ENCODE measurements at regions not wholly inside any gene's neighbourhood (a gene's known extent, or its start where the extent isn't known, plus 50 kb on each side); places are given as distances from the start of the nearest gene placed in this dataset.

DNA sequence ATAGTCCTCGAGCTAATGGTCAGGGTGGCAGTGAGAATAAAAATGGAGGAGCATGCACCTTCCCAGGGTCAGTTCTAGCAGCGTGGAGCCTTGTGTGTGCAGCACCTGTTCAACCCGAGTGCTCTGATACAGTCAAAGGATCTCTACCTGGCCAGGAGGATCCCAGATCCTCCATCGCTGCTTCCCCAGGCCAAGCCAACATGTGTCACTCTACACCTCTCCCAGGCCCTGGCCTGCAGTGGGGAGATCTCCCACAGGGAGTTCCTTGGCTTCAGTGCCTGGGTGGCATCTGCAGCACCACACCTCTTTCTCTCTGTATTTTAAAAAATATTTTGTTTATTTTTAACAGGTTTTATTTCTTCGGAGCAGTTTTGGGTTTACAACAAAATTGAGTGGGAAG is 414.8 kb upstream of the C2CD4B start:
- Mint-ChIP-seq H3K9me3 (ENCODE audit: low read depth, unreplicated experiment) (no peaks in the 10 kb centered on the region), H3K27ac (ENCODE audit: unreplicated experiment) (no peak overlapping the region), H3K36me3 (ENCODE audit: insufficient read depth, unreplicated experiment) (no peaks in the 10 kb centered on the region), H3K4me3 (ENCODE audit: low read depth, unreplicated experiment) (no peak overlapping the region), H3K27me3 (ENCODE audit: unreplicated experiment) (peaks cover 32% of the 10 kb centered on the region), H3K4me1 (ENCODE audit: low read depth, unreplicated experiment) (no peaks in the 10 kb centered on the region)
- TF ChIP-seq, protein P1, sequence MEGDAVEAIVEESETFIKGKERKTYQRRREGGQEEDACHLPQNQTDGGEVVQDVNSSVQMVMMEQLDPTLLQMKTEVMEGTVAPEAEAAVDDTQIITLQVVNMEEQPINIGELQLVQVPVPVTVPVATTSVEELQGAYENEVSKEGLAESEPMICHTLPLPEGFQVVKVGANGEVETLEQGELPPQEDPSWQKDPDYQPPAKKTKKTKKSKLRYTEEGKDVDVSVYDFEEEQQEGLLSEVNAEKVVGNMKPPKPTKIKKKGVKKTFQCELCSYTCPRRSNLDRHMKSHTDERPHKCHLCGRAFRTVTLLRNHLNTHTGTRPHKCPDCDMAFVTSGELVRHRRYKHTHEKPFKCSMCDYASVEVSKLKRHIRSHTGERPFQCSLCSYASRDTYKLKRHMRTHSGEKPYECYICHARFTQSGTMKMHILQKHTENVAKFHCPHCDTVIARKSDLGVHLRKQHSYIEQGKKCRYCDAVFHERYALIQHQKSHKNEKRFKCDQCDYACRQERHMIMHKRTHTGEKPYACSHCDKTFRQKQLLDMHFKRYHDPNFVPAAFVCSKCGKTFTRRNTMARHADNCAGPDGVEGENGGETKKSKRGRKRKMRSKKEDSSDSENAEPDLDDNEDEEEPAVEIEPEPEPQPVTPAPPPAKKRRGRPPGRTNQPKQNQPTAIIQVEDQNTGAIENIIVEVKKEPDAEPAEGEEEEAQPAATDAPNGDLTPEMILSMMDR (IDR thresholded peaks at IDR 0.05; ENCODE audit: unreplicated experiment), result no peak
- CTCF ChIA-PET, result no interaction called here
- intact Hi-C loops (cut with micrococcal nuclease; ENCODE audit: unreplicated experiment), result no loop called here
- no TSS peak for BruUV-seq (replicated peaks)
- no peak for DNase-seq

DNA sequence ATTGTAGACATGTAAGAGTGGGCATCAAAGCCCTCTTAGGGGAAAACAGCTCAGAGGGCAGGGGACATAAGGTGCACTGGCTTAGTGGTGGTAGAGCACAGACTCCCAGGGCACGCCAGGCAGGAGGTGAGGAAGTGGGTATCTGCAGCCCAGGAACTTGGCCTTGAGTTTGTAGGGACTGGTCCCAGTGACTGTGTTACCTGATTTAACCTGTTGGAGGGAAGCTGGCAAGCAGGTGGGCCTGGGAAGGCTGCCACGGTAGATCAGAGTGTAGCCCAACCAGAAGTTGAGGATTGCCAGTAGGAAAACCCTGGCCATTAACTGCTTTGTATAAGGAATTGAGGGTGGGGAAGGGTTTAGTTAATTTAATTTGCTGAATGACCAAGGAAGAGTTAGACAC is 417.5 kb upstream of the C2CD4B start:
- intact Hi-C loops (cut with micrococcal nuclease; ENCODE audit: unreplicated experiment), result no loop called here
- Mint-ChIP-seq H3K4me1 (ENCODE audit: low read depth, unreplicated experiment) (no peaks in the 10 kb centered on the region), H3K36me3 (ENCODE audit: insufficient read depth, unreplicated experiment) (no peaks in the 10 kb centered on the region), H3K27ac (ENCODE audit: unreplicated experiment) (no peak overlapping the region), H3K9me3 (ENCODE audit: low read depth, unreplicated experiment) (no peaks in the 10 kb centered on the region), H3K27me3 (ENCODE audit: unreplicated experiment) (peaks cover 47% of the 10 kb centered on the region), H3K4me3 (ENCODE audit: low read depth, unreplicated experiment) (no peak overlapping the region)
- DNase-seq, result no peak
- TF ChIP-seq, protein P1 (IDR thresholded peaks at IDR 0.05; ENCODE audit: unreplicated experiment), result no peak
- no TSS peak for BruUV-seq (replicated peaks)
- CTCF ChIA-PET, result interaction anchor here (0.7 kb wide), 1 partner anchor 160 kb away, joined by 3 read pairs; no protein-coding TSS in a partner anchor

DNA sequence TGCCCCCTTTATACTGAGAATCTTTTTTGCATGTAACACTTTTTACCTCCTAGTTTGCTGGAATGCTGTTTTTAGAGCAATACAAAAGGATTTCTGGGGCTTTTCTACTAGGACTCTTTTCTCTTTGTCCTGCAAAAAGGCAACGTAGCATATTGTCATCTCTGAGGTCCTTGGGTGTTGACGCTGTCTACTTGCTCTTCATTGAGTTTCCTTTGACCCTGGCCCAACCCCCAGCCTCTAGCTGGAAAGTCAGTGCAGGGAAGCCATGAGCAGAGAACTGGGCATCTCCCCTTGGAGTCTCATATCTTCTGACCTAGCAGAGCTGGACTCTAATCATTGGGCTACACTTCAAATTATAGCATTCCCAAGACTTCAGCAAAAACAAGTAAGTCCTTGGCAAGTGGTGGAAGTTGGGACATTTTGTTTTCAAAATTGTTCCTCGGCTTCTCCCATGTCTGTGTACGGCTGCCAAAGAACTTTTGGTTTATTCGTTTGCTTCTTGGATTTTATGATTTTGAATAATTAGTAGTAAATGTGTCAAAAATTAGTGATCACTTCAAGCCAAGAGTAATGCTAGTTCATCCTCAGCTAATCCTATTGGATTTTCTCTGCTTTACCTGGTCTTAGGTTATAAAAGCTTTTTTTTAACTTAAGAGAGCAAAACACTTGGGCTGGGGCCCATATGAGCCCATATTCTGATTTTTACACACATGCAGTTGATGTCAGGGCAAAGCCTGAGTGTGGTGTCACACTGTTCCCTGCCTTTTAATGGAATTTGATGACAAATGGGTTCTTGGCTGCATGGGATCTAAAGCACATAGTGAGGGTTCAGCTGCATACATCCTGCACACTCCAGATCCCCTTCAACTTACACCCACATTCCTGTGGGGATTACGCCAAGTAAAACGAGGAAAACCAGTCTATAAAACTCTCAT is 419.5 kb upstream of the C2CD4B start:
- no TSS peak for BruUV-seq (replicated peaks)
- intact Hi-C loops (cut with micrococcal nuclease; ENCODE audit: unreplicated experiment), result no loop called here
- Mint-ChIP-seq H3K4me3 (ENCODE audit: low read depth, unreplicated experiment) (no peak overlapping the region), H3K27me3 (ENCODE audit: unreplicated experiment) (peaks cover 34% of the 10 kb centered on the region), H3K4me1 (ENCODE audit: low read depth, unreplicated experiment) (peaks cover 8% of the 10 kb centered on the region), H3K9me3 (ENCODE audit: low read depth, unreplicated experiment) (no peaks in the 10 kb centered on the region), H3K27ac (ENCODE audit: unreplicated experiment) (no peak overlapping the region), H3K36me3 (ENCODE audit: insufficient read depth, unreplicated experiment) (no peaks in the 10 kb centered on the region)
- TF ChIP-seq, protein P1 (IDR thresholded peaks at IDR 0.05; ENCODE audit: unreplicated experiment), result no peak
- DNase-seq, result no peak
- CTCF ChIA-PET, result no interaction called here

DNA sequence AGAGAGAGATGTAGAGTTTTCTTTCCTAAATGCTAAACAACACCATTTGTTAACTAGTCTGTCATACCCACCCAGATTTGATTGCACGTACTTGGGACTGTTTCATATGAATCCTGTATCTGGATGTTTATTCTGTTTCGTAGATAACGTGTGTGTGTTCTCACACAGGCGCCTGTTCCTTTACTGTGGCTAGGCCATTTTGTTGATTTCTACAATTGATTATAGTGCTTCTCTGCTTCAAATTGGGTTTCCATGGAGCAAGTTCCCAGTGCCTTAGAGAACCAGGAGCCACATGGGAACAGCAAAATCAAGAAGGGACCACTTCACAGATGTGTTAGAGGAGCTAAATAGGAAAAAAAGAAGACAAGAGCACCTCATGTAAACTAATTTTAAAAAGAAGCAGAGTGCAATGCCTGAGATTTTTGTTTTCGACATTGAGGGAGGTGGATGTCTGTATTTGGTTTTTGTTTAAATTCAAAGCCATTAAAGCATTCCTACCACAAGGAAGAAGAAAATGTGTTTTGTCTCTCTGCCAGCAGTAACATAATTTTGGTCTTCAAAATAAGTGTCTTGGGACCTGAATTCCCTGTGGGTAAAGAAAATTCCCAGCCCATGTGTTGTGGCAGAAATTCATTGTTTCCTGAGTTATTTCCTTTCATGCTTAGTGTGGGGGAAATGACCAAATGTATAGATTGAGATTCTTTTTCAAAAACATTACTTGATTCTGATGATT is 424.0 kb upstream of the C2CD4B start:
- Mint-ChIP-seq H3K36me3 (ENCODE audit: insufficient read depth, unreplicated experiment) (no peaks in the 10 kb centered on the region), H3K27me3 (ENCODE audit: unreplicated experiment) (peaks cover 15% of the 10 kb centered on the region), H3K9me3 (ENCODE audit: low read depth, unreplicated experiment) (no peaks in the 10 kb centered on the region), H3K4me1 (ENCODE audit: low read depth, unreplicated experiment) (peaks cover 27% of the 10 kb centered on the region), H3K4me3 (ENCODE audit: low read depth, unreplicated experiment) (no peak overlapping the region), H3K27ac (ENCODE audit: unreplicated experiment) (no peak overlapping the region)
- CTCF ChIA-PET, result no interaction called here
- TF ChIP-seq, protein P1 (IDR thresholded peaks at IDR 0.05; ENCODE audit: unreplicated experiment), result no peak
- BruUV-seq (replicated peaks), result no TSS peak
- DNase-seq, result no peak
- intact Hi-C loops (cut with micrococcal nuclease; ENCODE audit: unreplicated experiment), result no loop called here

All from Calu3 (cell line).